ENCODE measurements at regions not wholly inside any gene's neighbourhood (a gene's known extent, or its start where the extent isn't known, plus 50 kb on each side); places are given as distances from the start of the nearest gene placed in this dataset.

DNA sequence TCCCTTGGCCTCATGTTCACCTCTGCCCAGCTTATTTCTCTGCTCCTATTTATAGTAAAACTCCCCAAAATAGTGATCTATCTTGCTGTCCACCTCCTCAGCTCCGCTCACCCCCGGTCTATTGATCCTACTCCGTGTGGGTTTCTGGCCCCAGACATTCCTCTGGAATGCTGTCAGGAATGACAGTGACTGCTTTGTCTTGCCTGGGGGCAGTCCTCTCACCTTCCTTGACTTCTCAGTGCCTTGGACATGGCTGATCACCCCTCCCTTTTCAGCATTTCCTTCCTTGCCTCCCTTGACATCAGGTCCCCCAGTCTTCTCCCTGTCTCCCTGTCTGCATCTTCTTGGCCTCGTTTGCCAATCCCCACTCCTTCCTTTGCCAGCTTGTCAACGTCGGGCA is 108.1 kb upstream of the BACE2 start:
- WGBS (ENCODE audit: insufficient coverage) = 82% methylated on average over 6 of the region's 6 CpGs
- Histone ChIP-seq H3K36me3 (replicated peaks in 1 of 2; ENCODE audit: control extremely low read depth in 1 of 2, control insufficient read depth in 1 of 2, extremely low read depth in 1 of 2, insufficient read depth in 2 of 2, low read length in 1 of 2) (no peaks in the 10 kb centered on the region), H3K4me3 (ENCODE audit: control extremely low read depth in 1 of 5, extremely low read depth in 1 of 5, insufficient read depth in 1 of 5, low read depth in 2 of 5, low read length in 4 of 5) (no peak overlapping the region), H3K9ac (ENCODE audit: low read length) (no peak overlapping the region), H3K9me3 (ENCODE audit: control extremely low read depth in 1 of 3, control insufficient read depth in 2 of 3, insufficient read depth in 1 of 3, low read length in 2 of 3) (peaks cover 0 to 3% (median 0%) of the 10 kb centered on the region in 3 donors), H3K79me2 (ENCODE audit: control insufficient read depth, insufficient read depth, low read length) (no peaks in the 10 kb centered on the region), H3K27me3 (replicated peaks in 1 of 4; ENCODE audit: control extremely low read depth in 1 of 4, control insufficient read depth in 3 of 4, insufficient read depth in 4 of 4, low read length in 3 of 4) (no peaks in the 10 kb centered on the region), H2AFZ (ENCODE audit: insufficient read depth, low read depth, low read length, poor library complexity, severe bottlenecking) (no peak overlapping the region), H4K20me1 (ENCODE audit: control insufficient read depth, insufficient read depth, low read length, poor library complexity, severe bottlenecking) (no peaks in the 10 kb centered on the region), H3K4me2 (replicated peaks; ENCODE audit: low read depth, low read length, poor library complexity, severe bottlenecking) (no peak overlapping the region), H3K4me1 (ENCODE audit: control insufficient read depth in 2 of 2, insufficient read depth in 2 of 2, low read length in 2 of 2) (no peaks in the 10 kb centered on the region), H3K27ac (ENCODE audit: low read length in 2 of 2) (no peak overlapping the region)
- no peak for TF ChIP-seq EZH2 (IDR thresholded peaks at IDR 0.05; ENCODE audit: borderline replicate concordance, insufficient read depth, low read depth, low read length, poor library complexity, severe bottlenecking)
- TF ChIP-seq, protein P1, sequence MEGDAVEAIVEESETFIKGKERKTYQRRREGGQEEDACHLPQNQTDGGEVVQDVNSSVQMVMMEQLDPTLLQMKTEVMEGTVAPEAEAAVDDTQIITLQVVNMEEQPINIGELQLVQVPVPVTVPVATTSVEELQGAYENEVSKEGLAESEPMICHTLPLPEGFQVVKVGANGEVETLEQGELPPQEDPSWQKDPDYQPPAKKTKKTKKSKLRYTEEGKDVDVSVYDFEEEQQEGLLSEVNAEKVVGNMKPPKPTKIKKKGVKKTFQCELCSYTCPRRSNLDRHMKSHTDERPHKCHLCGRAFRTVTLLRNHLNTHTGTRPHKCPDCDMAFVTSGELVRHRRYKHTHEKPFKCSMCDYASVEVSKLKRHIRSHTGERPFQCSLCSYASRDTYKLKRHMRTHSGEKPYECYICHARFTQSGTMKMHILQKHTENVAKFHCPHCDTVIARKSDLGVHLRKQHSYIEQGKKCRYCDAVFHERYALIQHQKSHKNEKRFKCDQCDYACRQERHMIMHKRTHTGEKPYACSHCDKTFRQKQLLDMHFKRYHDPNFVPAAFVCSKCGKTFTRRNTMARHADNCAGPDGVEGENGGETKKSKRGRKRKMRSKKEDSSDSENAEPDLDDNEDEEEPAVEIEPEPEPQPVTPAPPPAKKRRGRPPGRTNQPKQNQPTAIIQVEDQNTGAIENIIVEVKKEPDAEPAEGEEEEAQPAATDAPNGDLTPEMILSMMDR (IDR thresholded peaks at IDR 0.05) = no peak
- Mint-ChIP-seq H3K4me3 (no peak overlapping the region), H3K9me3 (ENCODE audit: insufficient read depth) (peaks cover 6% of the 10 kb centered on the region), H3K4me1 (no peaks in the 10 kb centered on the region), H3K27ac (no peak overlapping the region), H3K27me3 (peaks cover 24% of the 10 kb centered on the region)
- CTCF ChIA-PET = interaction anchor here (1.2 kb wide), 1 partner anchor 11 kb away, joined by 3 read pairs; no protein-coding TSS in a partner anchor
- ATAC-seq (ENCODE audit: low read depth) (no peak), DNase-seq (no peak)
- intact Hi-C loops (cut with micrococcal nuclease) = no loop called here
- POLR2A ChIA-PET = no interaction called here

DNA sequence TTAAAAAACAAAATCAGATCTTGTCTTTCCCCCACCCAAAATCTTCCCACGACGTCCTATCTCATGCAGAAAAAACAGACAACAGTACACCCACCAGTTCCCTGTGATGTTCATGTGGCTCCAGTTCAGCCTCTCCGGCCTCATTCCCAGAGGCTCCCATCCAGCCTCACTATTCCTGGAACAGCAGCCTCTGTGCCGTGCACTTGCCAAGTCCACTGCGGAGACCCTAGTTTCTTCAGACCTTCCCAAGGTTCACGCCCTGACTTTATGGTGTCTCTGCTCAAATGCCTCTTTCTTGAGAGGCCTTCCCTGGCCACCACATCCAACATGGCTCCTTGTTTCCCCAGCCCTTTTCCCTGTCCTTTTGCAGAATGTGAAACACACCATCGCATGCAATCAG is 106.3 kb upstream of the BACE2 start:
- H3K27me3 ChIP-seq (replicated peaks in 1 of 4; ENCODE audit: control extremely low read depth in 1 of 4, control insufficient read depth in 3 of 4, insufficient read depth in 4 of 4, low read length in 3 of 4) = no peaks in the 10 kb centered on the region
- H3K9me3 ChIP-seq (ENCODE audit: control extremely low read depth in 1 of 3, control insufficient read depth in 2 of 3, insufficient read depth in 1 of 3, low read length in 2 of 3) = peaks cover 0 to 3% (median 0%) of the 10 kb centered on the region in 3 donors
- DNase-seq = no peak
- Mint-ChIP-seq H3K27ac (no peak overlapping the region), H3K4me3 (no peak overlapping the region), H3K27me3 (peaks cover 24% of the 10 kb centered on the region), H3K4me1 (no peaks in the 10 kb centered on the region), H3K9me3 (ENCODE audit: insufficient read depth) (peaks cover 6% of the 10 kb centered on the region)
- TF ChIP-seq, protein P1 (IDR thresholded peaks at IDR 0.05) = no peak
- TF ChIP-seq EZH2 (IDR thresholded peaks at IDR 0.05; ENCODE audit: borderline replicate concordance, insufficient read depth, low read depth, low read length, poor library complexity, severe bottlenecking) = no peak
- no peak overlapping the region for H3K4me3 ChIP-seq (ENCODE audit: control extremely low read depth in 1 of 5, extremely low read depth in 1 of 5, insufficient read depth in 1 of 5, low read depth in 2 of 5, low read length in 4 of 5)
- no peaks in the 10 kb centered on the region for H4K20me1 ChIP-seq (ENCODE audit: control insufficient read depth, insufficient read depth, low read length, poor library complexity, severe bottlenecking)
- ATAC-seq (ENCODE audit: low read depth) = no peak
- no peak overlapping the region for H3K4me2 ChIP-seq (replicated peaks; ENCODE audit: low read depth, low read length, poor library complexity, severe bottlenecking)
- intact Hi-C loops (cut with micrococcal nuclease) = no loop called here
- ChIA-PET CTCF (no interaction called here), POLR2A (no interaction called here)
- no peak overlapping the region for H2AFZ ChIP-seq (ENCODE audit: insufficient read depth, low read depth, low read length, poor library complexity, severe bottlenecking)
- no peaks in the 10 kb centered on the region for H3K79me2 ChIP-seq (ENCODE audit: control insufficient read depth, insufficient read depth, low read length)
- no peak overlapping the region for H3K9ac ChIP-seq (ENCODE audit: low read length)
- 94% methylated on average over 7 of the region's 7 CpGs for WGBS (ENCODE audit: insufficient coverage)
- no peaks in the 10 kb centered on the region for H3K4me1 ChIP-seq (ENCODE audit: control insufficient read depth in 2 of 2, insufficient read depth in 2 of 2, low read length in 2 of 2)
- no peaks in the 10 kb centered on the region for H3K36me3 ChIP-seq (replicated peaks in 1 of 2; ENCODE audit: control extremely low read depth in 1 of 2, control insufficient read depth in 1 of 2, extremely low read depth in 1 of 2, insufficient read depth in 2 of 2, low read length in 1 of 2)
- no peak overlapping the region for H3K27ac ChIP-seq (ENCODE audit: low read length in 2 of 2)
